GM19463 (cell line): ENCODE measurements at regions not wholly inside any gene's neighbourhood (a gene's known extent, or its start where the extent isn't known, plus 50 kb on each side); places are given as distances from the start of the nearest gene placed in this dataset.
"Not testable (repeated sequence)": the region's sequence is repeated elsewhere in the genome, so short reads cannot be mapped to it uniquely, and the experiment has no call there.

Experiments
- ATAC-seq: cut with Tn5 transposase; IDR thresholded peaks from one replicate; pipeline ENCODE4 v1.9.1; 2021; ENCODE audit warnings: mild to moderate bottlenecking, moderate library complexity; ENCODE audit not compliant: unreplicated experiment

GRCh38 chr20:19867940-19868371 is 109.9 kb downstream of the RIN2 start:
- ATAC-seq = no peak

DNA sequence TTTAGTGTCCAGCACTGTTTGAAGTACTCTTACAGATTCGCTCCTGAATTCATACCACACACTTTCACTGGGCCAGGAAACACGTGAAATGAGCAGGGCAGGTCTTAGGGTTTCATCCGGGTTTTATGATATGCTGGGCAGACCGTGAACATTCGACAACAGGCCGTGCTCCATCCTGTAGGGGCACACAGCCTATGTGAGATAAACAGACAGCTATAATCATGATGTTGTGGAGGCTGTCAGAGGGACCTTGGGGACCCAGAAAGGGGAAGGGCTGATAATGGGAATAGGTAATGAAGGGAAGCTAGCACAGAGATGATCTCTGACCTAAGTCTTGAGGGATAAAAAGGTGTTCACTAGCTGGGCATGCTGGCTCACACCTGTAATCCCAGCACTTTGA is 110.4 kb downstream of the RIN2 start:
- no peak for ATAC-seq

GRCh38 chr20:19872001-19872400 is 113.9 kb downstream of the RIN2 start:
- ATAC-seq = no peak

- no peak for ATAC-seq
These were observed 116.1 kb downstream of the RIN2 start for GRCh38 chr20:19874040-19874727.

GRCh38 chr20:19875376-19876221 is 117.5 kb downstream of the RIN2 start:
- ATAC-seq = no peak

GRCh38 chr20:19876828-19877460 is 118.9 kb downstream of the RIN2 start:
- ATAC-seq = no peak

DNA sequence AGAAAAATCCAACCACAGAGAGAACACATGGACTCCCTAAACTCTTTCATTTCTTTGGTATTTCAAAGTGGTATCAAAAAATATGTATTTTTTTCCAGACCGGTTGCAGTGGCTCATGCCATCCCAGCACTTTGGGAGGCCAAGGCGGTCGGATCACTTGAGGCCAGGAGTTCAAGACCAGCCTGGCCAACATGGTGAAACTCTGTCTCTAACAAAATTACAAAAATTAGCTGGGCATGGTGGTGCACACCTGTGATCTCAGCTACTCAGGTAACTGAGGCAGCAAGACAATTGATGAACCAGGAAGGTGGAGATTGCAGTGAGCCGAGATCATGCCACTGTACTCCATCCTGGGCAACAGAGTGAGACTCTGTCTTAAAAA is 121.8 kb downstream of the RIN2 start:
- not testable (repeated sequence) for ATAC-seq

DNA sequence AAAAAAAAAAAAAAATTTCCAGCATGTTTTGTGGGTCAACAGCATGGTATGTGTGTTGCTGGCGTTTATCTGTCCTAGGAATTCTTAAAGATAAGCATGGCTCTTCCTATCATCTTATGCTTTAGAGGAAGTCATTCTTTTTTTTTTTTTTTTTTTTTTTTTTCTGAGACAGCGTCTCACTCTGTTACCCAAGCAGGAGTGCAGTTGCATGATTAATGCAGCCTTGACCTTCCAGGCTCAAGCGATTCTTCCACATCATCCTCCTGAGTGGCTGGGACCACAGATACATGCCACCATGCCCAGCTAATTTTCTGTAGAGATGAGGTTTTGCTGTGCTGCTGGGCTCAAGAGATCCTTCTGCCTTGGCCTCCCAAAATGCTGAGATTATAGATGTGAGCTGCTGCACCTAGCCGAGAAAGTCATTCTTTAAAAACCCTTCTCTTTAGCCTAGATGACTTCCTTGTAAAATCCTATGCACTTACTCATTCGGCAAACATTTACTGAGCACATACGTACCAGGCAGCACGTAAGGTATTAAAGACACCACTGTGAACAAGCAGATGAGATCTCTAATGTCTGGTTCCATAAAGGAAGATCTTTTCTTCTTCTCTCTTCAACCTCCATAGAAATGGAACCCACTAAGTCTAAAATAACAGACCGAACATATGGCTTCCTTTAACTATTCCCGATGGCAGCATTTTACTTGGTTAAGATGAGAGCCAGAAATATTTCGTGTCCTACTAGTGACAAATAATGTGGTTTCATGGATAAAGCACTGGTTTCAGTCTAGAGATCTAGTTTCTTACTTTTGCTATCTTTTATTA is 122.4 kb downstream of the RIN2 start:
- no peak for ATAC-seq

GRCh38 chr20:19881080-19881840 is 123.2 kb downstream of the RIN2 start:
- no peak for ATAC-seq

- ATAC-seq = no peak
These were observed 123.9 kb downstream of the RIN2 start for GRCh38 chr20:19881990-19882389.

DNA sequence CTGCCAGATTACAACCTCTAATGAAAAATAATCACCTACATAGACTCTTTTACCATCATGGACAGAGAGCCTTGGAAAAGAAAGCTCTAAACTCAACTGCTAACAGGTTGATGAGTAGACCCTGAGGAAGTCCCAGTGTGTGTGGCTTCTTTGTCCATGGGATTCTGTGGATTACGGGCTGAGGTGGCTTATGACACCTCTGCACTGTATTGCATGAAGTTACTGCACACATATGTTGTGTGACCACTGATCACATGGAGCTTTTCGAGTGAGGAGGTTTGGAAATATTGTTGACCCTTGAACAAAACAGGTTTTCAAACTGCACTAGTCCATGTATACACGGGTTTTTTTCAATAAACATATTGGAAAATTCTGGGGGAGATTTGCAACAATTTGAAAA is 124.4 kb downstream of the RIN2 start:
- ATAC-seq = no peak

DNA sequence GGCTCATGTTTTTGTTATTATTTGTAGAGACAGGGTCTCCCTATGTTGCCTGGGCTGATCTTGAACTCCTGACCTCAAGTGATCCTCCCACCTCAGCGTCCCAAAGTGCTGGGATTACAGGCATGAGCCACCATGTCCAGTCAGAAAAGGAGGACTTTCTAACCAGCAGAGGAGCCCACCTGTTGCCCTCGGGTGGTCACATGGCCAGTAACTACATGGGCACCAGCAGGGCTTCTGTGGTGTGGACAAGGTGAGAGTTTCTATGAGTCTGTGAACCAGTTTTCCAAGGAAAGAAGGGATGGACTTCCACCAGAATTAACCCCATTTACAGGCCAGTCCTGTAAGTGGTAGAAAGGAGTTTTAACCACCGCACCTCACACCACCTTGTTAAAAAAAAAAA is 125.4 kb downstream of the RIN2 start:
- ATAC-seq = no peak

DNA sequence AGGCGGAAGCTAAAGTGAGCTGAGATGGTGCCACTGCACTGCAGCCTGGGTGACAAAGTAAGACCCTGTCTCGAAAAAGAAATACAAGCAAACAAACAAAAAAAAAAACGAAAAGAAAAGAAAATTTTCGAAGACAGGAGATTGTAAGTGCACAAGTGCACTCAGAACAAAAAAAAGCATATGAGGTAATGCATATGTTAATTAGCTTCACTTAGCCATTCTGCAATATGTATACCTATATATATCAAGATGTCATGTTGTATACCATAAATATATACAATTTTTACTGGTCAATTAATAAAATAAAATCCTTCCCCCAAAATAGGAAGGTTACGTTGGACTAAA is 127.5 kb downstream of the RIN2 start:
- ATAC-seq = no peak

GRCh38 chr20:19885939-19886660 is 128.0 kb downstream of the RIN2 start:
- ATAC-seq = no peak

DNA sequence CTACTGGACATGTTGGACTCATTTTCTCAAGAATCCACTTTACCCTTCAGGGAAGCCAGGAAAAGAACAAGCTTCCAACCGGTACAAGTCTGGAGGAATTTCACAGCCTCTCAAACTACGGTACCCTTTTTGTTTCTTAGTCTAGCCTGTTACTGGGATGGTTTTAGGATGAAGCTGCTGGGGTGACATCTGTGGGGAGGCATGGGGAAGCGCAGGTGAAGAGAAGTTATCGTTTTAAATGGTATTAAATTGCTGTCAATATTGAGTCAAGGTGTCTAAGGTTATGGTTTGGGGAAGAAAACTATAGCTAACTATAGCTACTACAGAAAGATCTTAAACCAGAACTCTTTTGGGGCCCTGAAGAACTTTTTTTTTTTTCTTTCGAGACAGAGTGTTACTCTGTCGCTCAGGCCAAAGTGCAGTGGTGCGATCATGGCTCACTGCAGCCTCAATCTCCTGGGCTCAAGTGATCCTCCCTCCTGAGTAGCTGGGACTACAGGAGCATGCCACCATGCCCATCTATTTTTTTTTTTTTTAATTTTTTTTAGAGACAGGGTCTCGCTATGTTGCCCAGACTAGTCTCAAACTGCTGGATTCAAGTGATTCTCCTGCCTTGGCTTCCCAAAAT is 128.7 kb downstream of the RIN2 start:
- ATAC-seq = no peak

- no peak for ATAC-seq
These were observed 129.4 kb upstream of the NAA20 start for GRCh38 chr20:19887556-19888268.

- ATAC-seq = no peak
These were observed 128.9 kb upstream of the NAA20 start for GRCh38 chr20:19888269-19888671.
